ENCODE measurements at regions not wholly inside any gene's neighbourhood (a gene's known extent, or its start where the extent isn't known, plus 50 kb on each side); places are given as distances from the start of the nearest gene placed in this dataset.

DNA sequence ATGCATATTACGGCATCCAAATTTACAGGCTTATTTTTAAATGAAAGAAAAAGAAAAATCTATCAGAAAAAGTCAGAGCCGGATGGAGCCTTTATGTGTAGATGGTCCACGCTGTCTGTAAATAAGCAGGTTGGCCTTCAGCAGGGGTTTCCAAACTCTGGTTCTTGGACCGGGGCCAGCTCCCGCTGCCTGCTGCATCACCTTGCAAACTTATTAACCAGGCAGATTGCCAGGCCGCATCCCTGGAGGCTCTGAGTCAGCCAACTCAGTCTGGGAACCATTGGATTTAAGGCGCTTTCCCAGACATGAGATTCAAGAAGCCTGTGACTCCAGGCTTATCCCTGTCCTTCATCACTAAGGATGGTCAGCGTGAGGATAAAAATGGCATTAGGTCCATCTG lies 212.4 kb downstream of the OPA1 start:
- no peak for DNase-seq (ENCODE audit: low read depth)
- no peak for TF ChIP-seq POLR2A (IDR thresholded peaks at IDR 0.05; ENCODE audit: extremely low read depth, insufficient read length)
- TF ChIP-seq, protein P1, sequence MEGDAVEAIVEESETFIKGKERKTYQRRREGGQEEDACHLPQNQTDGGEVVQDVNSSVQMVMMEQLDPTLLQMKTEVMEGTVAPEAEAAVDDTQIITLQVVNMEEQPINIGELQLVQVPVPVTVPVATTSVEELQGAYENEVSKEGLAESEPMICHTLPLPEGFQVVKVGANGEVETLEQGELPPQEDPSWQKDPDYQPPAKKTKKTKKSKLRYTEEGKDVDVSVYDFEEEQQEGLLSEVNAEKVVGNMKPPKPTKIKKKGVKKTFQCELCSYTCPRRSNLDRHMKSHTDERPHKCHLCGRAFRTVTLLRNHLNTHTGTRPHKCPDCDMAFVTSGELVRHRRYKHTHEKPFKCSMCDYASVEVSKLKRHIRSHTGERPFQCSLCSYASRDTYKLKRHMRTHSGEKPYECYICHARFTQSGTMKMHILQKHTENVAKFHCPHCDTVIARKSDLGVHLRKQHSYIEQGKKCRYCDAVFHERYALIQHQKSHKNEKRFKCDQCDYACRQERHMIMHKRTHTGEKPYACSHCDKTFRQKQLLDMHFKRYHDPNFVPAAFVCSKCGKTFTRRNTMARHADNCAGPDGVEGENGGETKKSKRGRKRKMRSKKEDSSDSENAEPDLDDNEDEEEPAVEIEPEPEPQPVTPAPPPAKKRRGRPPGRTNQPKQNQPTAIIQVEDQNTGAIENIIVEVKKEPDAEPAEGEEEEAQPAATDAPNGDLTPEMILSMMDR (IDR thresholded peaks at IDR 0.05; ENCODE audit: low read depth, low read length), result no peak
- no peak for TF ChIP-seq MYC (IDR thresholded peaks at IDR 0.05; ENCODE audit: low read depth, low read length)
- no peak for TF ChIP-seq MAX (IDR thresholded peaks at IDR 0.05; ENCODE audit: low read depth, low read length)
- H3K4me3 ChIP-seq (ENCODE audit: low read depth, low read length), result no peak overlapping the region

GRCh38 chr3:193808317-193808716 lies 215.3 kb downstream of the OPA1 start:
- H3K4me3 ChIP-seq (ENCODE audit: low read depth, low read length), result no peak overlapping the region
- TF ChIP-seq MYC (IDR thresholded peaks at IDR 0.05; ENCODE audit: low read depth, low read length) (no peak), MAX (IDR thresholded peaks at IDR 0.05; ENCODE audit: low read depth, low read length) (no peak), POLR2A (IDR thresholded peaks at IDR 0.05; ENCODE audit: extremely low read depth, insufficient read length) (no peak)
- DNase-seq (ENCODE audit: low read depth), result no peak

DNA sequence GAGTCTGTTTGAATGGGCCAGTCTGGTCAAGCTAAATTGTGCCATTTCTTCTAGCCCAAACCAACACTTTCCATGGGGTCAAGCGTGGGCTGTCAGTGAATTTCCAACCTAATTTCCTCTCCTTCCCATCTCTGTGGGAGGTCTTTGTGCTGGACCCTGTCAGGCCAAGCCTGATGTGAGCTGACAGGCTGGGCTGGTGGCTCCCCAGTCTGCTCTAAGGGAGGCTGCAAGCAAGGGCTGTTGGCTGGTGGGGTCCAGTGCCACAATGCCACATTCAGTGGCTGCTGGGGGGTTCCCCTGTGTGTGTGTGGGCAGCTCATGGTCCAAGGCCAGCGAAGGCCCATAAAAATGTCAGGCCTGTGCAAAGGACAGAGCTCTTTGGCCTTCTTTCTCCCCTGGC lies 216.1 kb downstream of the OPA1 start:
- no peak for TF ChIP-seq MAX (IDR thresholded peaks at IDR 0.05; ENCODE audit: low read depth, low read length)
- TF ChIP-seq, protein P1 (IDR thresholded peaks at IDR 0.05; ENCODE audit: low read depth, low read length), result no peak
- no peak for TF ChIP-seq POLR2A (IDR thresholded peaks at IDR 0.05; ENCODE audit: extremely low read depth, insufficient read length)
- TF ChIP-seq MYC (IDR thresholded peaks at IDR 0.05; ENCODE audit: low read depth, low read length), result no peak
- no peak for DNase-seq (ENCODE audit: low read depth)
- H3K4me3 ChIP-seq (ENCODE audit: low read depth, low read length), result no peak overlapping the region

GRCh38 chr3:193812078-193812725 lies 219.2 kb downstream of the OPA1 start:
- H3K4me3 ChIP-seq (ENCODE audit: low read depth, low read length), result no peak overlapping the region
- TF ChIP-seq MAX (IDR thresholded peaks at IDR 0.05; ENCODE audit: low read depth, low read length), result no peak
- TF ChIP-seq POLR2A (IDR thresholded peaks at IDR 0.05; ENCODE audit: extremely low read depth, insufficient read length), result no peak
- TF ChIP-seq, protein P1 (IDR thresholded peaks at IDR 0.05; ENCODE audit: low read depth, low read length), result no peak
- no peak for TF ChIP-seq MYC (IDR thresholded peaks at IDR 0.05; ENCODE audit: low read depth, low read length)
- DNase-seq (ENCODE audit: low read depth), result no peak

- DNase-seq (ENCODE audit: low read depth), result no peak
- H3K4me3 ChIP-seq (ENCODE audit: low read depth, low read length), result no peak overlapping the region
- TF ChIP-seq MAX (IDR thresholded peaks at IDR 0.05; ENCODE audit: low read depth, low read length) (no peak), MYC (IDR thresholded peaks at IDR 0.05; ENCODE audit: low read depth, low read length) (no peak), POLR2A (IDR thresholded peaks at IDR 0.05; ENCODE audit: extremely low read depth, insufficient read length) (no peak)
- TF ChIP-seq, protein P1 (IDR thresholded peaks at IDR 0.05; ENCODE audit: low read depth, low read length), result no peak
Observed at GRCh38 chr3:193812791-193813500, 219.9 kb downstream of the OPA1 start.

GRCh38 chr3:193813501-193813830 lies 220.5 kb downstream of the OPA1 start:
- TF ChIP-seq, protein P1 (IDR thresholded peaks at IDR 0.05; ENCODE audit: low read depth, low read length), result no peak
- no peak for TF ChIP-seq MYC (IDR thresholded peaks at IDR 0.05; ENCODE audit: low read depth, low read length)
- no peak for TF ChIP-seq POLR2A (IDR thresholded peaks at IDR 0.05; ENCODE audit: extremely low read depth, insufficient read length)
- TF ChIP-seq MAX (IDR thresholded peaks at IDR 0.05; ENCODE audit: low read depth, low read length), result no peak
- H3K4me3 ChIP-seq (ENCODE audit: low read depth, low read length), result no peak overlapping the region
- DNase-seq (ENCODE audit: low read depth), result no peak
